ENCODE measurements at regions not wholly inside any gene's neighbourhood (a gene's known extent, or its start where the extent isn't known, plus 50 kb on each side); places are given as distances from the start of the nearest gene placed in this dataset.

DNA sequence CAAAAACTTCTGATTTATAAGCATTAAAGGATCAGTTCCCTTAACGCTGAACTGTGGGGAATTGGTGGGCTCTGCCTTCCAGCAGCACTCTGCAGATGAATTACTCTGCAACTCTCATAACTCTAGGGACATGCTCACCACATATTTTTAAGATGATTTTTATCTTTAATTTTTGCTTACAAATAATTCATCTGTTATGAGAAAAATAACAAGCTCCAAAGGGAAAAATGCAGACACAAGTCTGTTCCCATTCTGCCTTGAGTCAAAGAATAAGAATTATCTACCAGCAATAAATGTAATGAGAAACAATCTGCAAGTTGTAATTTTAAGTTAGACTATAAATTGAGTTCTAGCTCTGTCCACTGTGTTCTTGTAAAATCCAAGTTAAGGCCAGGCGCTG lies 133.1 kb upstream of the MDM1 start:
- Histone ChIP-seq H3K27ac (no peak overlapping the region), H3K27me3 (replicated peaks in 1 of 7) (no peaks in the 10 kb centered on the region), H3K4me3 (no peak overlapping the region), H3K4me1 (no peaks in the 10 kb centered on the region), H3K9me3 (no peaks in the 10 kb centered on the region), H3K36me3 (no peaks in the 10 kb centered on the region)
- intact Hi-C loops (cut with DNase I; ENCODE audit: low total_unique reads), result no loop called here
- TF ChIP-seq, protein P1, sequence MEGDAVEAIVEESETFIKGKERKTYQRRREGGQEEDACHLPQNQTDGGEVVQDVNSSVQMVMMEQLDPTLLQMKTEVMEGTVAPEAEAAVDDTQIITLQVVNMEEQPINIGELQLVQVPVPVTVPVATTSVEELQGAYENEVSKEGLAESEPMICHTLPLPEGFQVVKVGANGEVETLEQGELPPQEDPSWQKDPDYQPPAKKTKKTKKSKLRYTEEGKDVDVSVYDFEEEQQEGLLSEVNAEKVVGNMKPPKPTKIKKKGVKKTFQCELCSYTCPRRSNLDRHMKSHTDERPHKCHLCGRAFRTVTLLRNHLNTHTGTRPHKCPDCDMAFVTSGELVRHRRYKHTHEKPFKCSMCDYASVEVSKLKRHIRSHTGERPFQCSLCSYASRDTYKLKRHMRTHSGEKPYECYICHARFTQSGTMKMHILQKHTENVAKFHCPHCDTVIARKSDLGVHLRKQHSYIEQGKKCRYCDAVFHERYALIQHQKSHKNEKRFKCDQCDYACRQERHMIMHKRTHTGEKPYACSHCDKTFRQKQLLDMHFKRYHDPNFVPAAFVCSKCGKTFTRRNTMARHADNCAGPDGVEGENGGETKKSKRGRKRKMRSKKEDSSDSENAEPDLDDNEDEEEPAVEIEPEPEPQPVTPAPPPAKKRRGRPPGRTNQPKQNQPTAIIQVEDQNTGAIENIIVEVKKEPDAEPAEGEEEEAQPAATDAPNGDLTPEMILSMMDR (IDR thresholded peaks at IDR 0.05 in 8 of 11, conservative IDR thresholded peaks at IDR 0.05 in 3 of 11), result no peak
- no peak for TF ChIP-seq POLR2A (IDR thresholded peaks at IDR 0.05)
- no peak for TF ChIP-seq POLR2AphosphoS5 (IDR thresholded peaks at IDR 0.05)
- WGBS, 5 donors, result 94 to 98% (median 96%) methylated on average over 2 of the region's 2 CpGs
- DNase-seq, result no peak

DNA sequence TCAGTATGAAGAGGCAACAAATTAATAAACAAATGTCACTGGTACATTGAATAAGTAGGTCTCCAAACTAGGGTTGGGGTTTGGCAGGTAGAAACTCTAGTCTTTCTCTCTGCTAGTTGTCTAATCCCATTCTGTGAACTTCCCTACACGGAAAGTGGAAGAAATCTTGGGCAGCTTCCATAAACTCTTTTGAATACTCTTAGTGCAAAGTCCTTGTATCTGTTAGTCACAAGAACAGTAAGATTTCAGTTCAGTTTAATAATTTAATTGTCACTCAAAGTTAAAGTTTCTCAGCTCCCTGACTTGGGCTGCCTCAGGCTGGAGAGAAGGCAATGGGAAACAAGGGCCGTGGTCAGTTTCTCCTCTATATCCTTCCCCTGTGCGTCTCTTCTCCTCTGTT lies 135.4 kb upstream of the MDM1 start:
- Histone ChIP-seq H3K4me1 (no peaks in the 10 kb centered on the region), H3K4me3 (no peak overlapping the region), H3K27ac (no peak overlapping the region), H3K36me3 (no peaks in the 10 kb centered on the region), H3K27me3 (replicated peaks in 1 of 7) (no peaks in the 10 kb centered on the region), H3K9me3 (no peaks in the 10 kb centered on the region)
- 82 to 91% (median 84%) methylated on average over 3 of the region's 3 CpGs for WGBS, 5 donors
- no peak for DNase-seq
- intact Hi-C loops (cut with DNase I; ENCODE audit: low total_unique reads), result no loop called here
- TF ChIP-seq POLR2AphosphoS5 (IDR thresholded peaks at IDR 0.05) (no peak), POLR2A (IDR thresholded peaks at IDR 0.05) (no peak)
- TF ChIP-seq, protein P1 (IDR thresholded peaks at IDR 0.05 in 8 of 11, conservative IDR thresholded peaks at IDR 0.05 in 3 of 11), result no peak

DNA sequence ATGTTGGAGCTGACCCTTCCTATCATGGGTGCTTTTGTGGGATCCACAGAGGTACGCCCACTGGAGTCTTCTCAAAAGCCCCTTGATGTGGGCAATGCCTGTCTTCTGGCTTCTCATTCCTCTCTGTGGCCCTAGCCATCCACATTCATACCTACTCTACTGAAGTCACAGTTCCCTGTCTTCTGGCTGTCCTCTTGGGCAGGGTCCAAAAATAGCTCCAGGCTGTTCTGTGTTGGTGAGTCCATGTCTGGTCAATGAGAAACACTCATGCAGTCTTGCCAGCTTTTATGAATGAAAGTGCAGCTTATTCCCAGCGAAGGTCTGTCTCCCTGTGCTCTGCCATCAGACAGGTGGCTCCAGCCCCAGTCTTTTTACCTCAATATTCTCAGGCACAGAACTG lies 135.9 kb upstream of the MDM1 start:
- Histone ChIP-seq H3K9me3 (no peaks in the 10 kb centered on the region), H3K36me3 (no peaks in the 10 kb centered on the region), H3K27ac (no peak overlapping the region), H3K27me3 (replicated peaks in 1 of 7) (no peaks in the 10 kb centered on the region), H3K4me1 (no peaks in the 10 kb centered on the region), H3K4me3 (no peak overlapping the region)
- no peak for DNase-seq
- intact Hi-C loops (cut with DNase I; ENCODE audit: low total_unique reads), result no loop called here
- TF ChIP-seq POLR2A (IDR thresholded peaks at IDR 0.05) (no peak), POLR2AphosphoS5 (IDR thresholded peaks at IDR 0.05) (no peak)
- TF ChIP-seq, protein P1 (IDR thresholded peaks at IDR 0.05 in 8 of 11, conservative IDR thresholded peaks at IDR 0.05 in 3 of 11), result no peak
- 91 to 95% (median 93%) methylated on average over 2 of the region's 2 CpGs for WGBS, 5 donors

DNA sequence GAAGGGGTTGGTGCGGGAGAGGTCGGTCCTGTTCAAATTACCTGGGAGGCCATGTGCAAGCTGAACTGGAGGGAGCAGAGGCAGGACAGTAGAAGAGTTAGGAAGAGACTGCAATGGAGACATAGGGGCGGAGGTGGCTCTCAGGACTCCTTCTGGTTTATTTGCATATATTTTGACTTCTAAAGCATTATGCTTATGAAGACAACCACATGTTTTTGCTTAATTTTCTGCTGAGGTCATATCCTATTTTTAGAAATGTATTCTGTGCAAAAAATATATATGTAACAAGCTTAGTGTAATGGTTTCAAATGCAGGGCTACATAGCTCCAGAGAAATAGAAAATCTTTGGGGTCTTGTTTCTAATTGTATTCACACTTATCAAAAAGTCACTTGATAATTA lies 137.0 kb upstream of the MDM1 start:
- no peak for DNase-seq
- Histone ChIP-seq H3K27me3 (replicated peaks in 1 of 7) (no peaks in the 10 kb centered on the region), H3K4me3 (no peak overlapping the region), H3K36me3 (no peaks in the 10 kb centered on the region), H3K4me1 (no peaks in the 10 kb centered on the region), H3K27ac (no peak overlapping the region), H3K9me3 (no peaks in the 10 kb centered on the region)
- intact Hi-C loops (cut with DNase I; ENCODE audit: low total_unique reads), result no loop called here
- WGBS, 5 donors, result 93 to 95% (median 93%) methylated on average over 3 of the region's 3 CpGs
- TF ChIP-seq POLR2AphosphoS5 (IDR thresholded peaks at IDR 0.05) (no peak), POLR2A (IDR thresholded peaks at IDR 0.05) (no peak)
- TF ChIP-seq, protein P1 (IDR thresholded peaks at IDR 0.05 in 8 of 11, conservative IDR thresholded peaks at IDR 0.05 in 3 of 11), result no peak
